HUDEP-2 (cell line): ENCODE measurements at regions not wholly inside any gene's neighbourhood (a gene's known extent, or its start where the extent isn't known, plus 50 kb on each side); places are given as distances from the start of the nearest gene placed in this dataset.
"Not testable (repeated sequence)": the region's sequence is repeated elsewhere in the genome, so short reads cannot be mapped to it uniquely, and the experiment has no call there.

Experiments used
- DNase-seq, 76 experiments: peaks; one replicate each; lab custom pipeline; 2025; ENCODE audit not compliant: unreplicated experiment in 76 of 76; lab: John Stamatoyannopoulos, UW

- no peak for DNase-seq
Measured at GRCh38 chrX:13478740-13479451, 90.5 kb upstream of the EGFL6 start.

- DNase-seq: no peak
Measured at GRCh38 chrX:13476384-13476783, 93.0 kb upstream of the EGFL6 start.

GRCh38 chrX:13474164-13474516 is 95.3 kb upstream of the EGFL6 start:
- DNase-seq: no peak

- no peak for DNase-seq
Measured at GRCh38 chrX:13473442-13474163, 95.8 kb upstream of the EGFL6 start.

GRCh38 chrX:13472975-13473374 is 96.4 kb upstream of the EGFL6 start:
- no peak for DNase-seq

GRCh38 chrX:13471269-13471668 is 98.1 kb upstream of the EGFL6 start:
- no peak for DNase-seq

GRCh38 chrX:13470685-13470977 is 98.8 kb upstream of the EGFL6 start:
- no peak for DNase-seq

GRCh38 chrX:13469963-13470684 is 99.3 kb upstream of the EGFL6 start:
- DNase-seq: peak in 19 of 76 experiments; percentile 0 to 59 (median 8)

GRCh38 chrX:13468096-13468495 is 101.3 kb upstream of the EGFL6 start:
- no peak for DNase-seq

- no peak for DNase-seq
Measured at GRCh38 chrX:13467243-13467642, 102.2 kb upstream of the EGFL6 start.

- DNase-seq: no peak
Measured at GRCh38 chrX:13464599-13465275, 104.7 kb upstream of the EGFL6 start.

- no peak for DNase-seq
Measured at GRCh38 chrX:13463608-13464007, 105.8 kb upstream of the EGFL6 start.

- DNase-seq: no peak
Measured at GRCh38 chrX:13452283-13452682, 117.1 kb upstream of the EGFL6 start.

GRCh38 chrX:13449441-13449840 is 120.0 kb upstream of the EGFL6 start:
- no peak for DNase-seq

- DNase-seq: no peak
Measured at GRCh38 chrX:13448941-13449340, 120.5 kb upstream of the EGFL6 start.

- DNase-seq: not testable (repeated sequence)
Measured at GRCh38 chrX:13441608-13442007, 121.8 kb upstream of the ATXN3L start.

GRCh38 chrX:13440176-13440575 is 120.3 kb upstream of the ATXN3L start:
- DNase-seq: no peak

GRCh38 chrX:13433298-13433605 is 113.4 kb upstream of the ATXN3L start:
- DNase-seq: no peak

- DNase-seq: no peak
Measured at GRCh38 chrX:13432414-13433297, 112.8 kb upstream of the ATXN3L start.

GRCh38 chrX:13430136-13430827 is 110.4 kb upstream of the ATXN3L start:
- no peak for DNase-seq
